Astrocyte (in vitro differentiated cells and primary cell): ENCODE measurements at regions not wholly inside any gene's neighbourhood (a gene's known extent, or its start where the extent isn't known, plus 50 kb on each side); places are given as distances from the start of the nearest gene placed in this dataset.

Experiments used
- DNase-seq: peaks from one replicate; pipeline ENCODE4 v3.0.0-alpha.2; 2010; ENCODE audit warnings: low read depth
- FAIRE-seq: peaks from 2 replicates; lab custom pipeline; 2011; peaks lifted over from hg19 to GRCh38; lab: Jason Lieb, UNC
- H2AFZ ChIP-seq: 2 replicates; pipeline ENCODE4 v1.6.0; 2012; ENCODE audit warnings: low read depth, low read length, inconsistent platforms
- H3K27ac ChIP-seq: 2 replicates; pipeline ENCODE4 v1.5.1; 2011; ENCODE audit warnings: low read depth, low read length, inconsistent platforms
- H3K27me3 ChIP-seq: 2 replicates; pipeline ENCODE4 v1.6.0; 2011; ENCODE audit warnings: low read length, inconsistent platforms; ENCODE audit not compliant: insufficient read depth
- H3K36me3 ChIP-seq: 2 replicates; pipeline ENCODE4 v1.5.1; 2011; ENCODE audit warnings: low read length, inconsistent platforms; ENCODE audit not compliant: insufficient read depth
- H3K4me1 ChIP-seq: 2 replicates; pipeline ENCODE4 v1.5.1; 2011; ENCODE audit warnings: low read length, inconsistent platforms; ENCODE audit not compliant: insufficient read depth
- H3K4me2 ChIP-seq: 2 replicates; pipeline ENCODE4 v1.6.0; 2012; ENCODE audit warnings: low read length, inconsistent platforms
- H3K4me3 ChIP-seq: 2 replicates; pipeline ENCODE4 v1.5.1; 2011; ENCODE audit warnings: low read depth, mild to moderate bottlenecking, low read length, inconsistent platforms; ENCODE audit not compliant: insufficient read depth
- H3K79me2 ChIP-seq: 2 replicates; pipeline ENCODE4 v1.6.0; 2012; ENCODE audit warnings: mild to moderate bottlenecking, low read length, inconsistent platforms; ENCODE audit not compliant: insufficient read depth
- H3K9ac ChIP-seq: 2 replicates; pipeline ENCODE4 v1.6.0; 2012; ENCODE audit warnings: mild to moderate bottlenecking, low read length, inconsistent platforms
- H3K9me3 ChIP-seq: 2 replicates; pipeline ENCODE4 v1.5.1; 2012; ENCODE audit warnings: low read depth, mild to moderate bottlenecking, low read length, inconsistent platforms; ENCODE audit not compliant: insufficient read depth
- H4K20me1 ChIP-seq: 2 replicates; pipeline ENCODE4 v1.6.0; 2012; ENCODE audit warnings: low read length, inconsistent platforms; ENCODE audit not compliant: insufficient read depth
- H3K27ac Mint-ChIP-seq: one replicate; pipeline ENCODE4 v1.8.0; 2021; ENCODE audit warnings: mild to moderate bottlenecking, mixed read lengths; ENCODE audit not compliant: unreplicated experiment
- H3K27me3 Mint-ChIP-seq: one replicate; pipeline ENCODE4 v1.8.0; 2021; ENCODE audit warnings: low read depth, mixed read lengths; ENCODE audit not compliant: unreplicated experiment
- H3K36me3 Mint-ChIP-seq: one replicate; pipeline ENCODE4 v1.8.0; 2021; ENCODE audit warnings: low read depth, mixed read lengths; ENCODE audit not compliant: unreplicated experiment
- H3K4me1 Mint-ChIP-seq: one replicate; pipeline ENCODE4 v1.8.0; 2021; ENCODE audit warnings: low read depth, mixed read lengths; ENCODE audit not compliant: unreplicated experiment
- H3K4me3 Mint-ChIP-seq: one replicate; pipeline ENCODE4 v1.8.0; 2021; ENCODE audit warnings: mild to moderate bottlenecking, moderate library complexity, mixed read lengths; ENCODE audit not compliant: unreplicated experiment
- H3K9me3 Mint-ChIP-seq: one replicate; pipeline ENCODE4 v1.8.0; 2021; ENCODE audit warnings: mild to moderate bottlenecking, mixed read lengths; ENCODE audit not compliant: unreplicated experiment
- EZH2 ChIP-seq: IDR thresholded peaks from 2 replicates; pipeline ENCODE4 v1.6.1; 2012; ENCODE audit warnings: mild to moderate bottlenecking, low read length, inconsistent platforms; ENCODE audit not compliant: insufficient read depth
- TF ChIP-seq, protein P1 (sequence below): IDR thresholded peaks from 2 replicates; pipeline ENCODE4 v1.5.1; 2011; ENCODE audit warnings: low read depth, mild to moderate bottlenecking, inconsistent platforms, low read length, moderate library complexity; ENCODE audit not compliant: insufficient read depth

- Histone ChIP-seq H3K9me3 (no peaks in the 10 kb centered on the region), H3K4me2 (no peak overlapping the region), H2AFZ (no peak overlapping the region), H3K27me3 (no peaks in the 10 kb centered on the region), H3K9ac (no peak overlapping the region), H3K27ac (no peak overlapping the region), H3K4me3 (no peak overlapping the region), H3K4me1 (no peaks in the 10 kb centered on the region), H3K36me3 (no peaks in the 10 kb centered on the region), H3K79me2 (no peaks in the 10 kb centered on the region), H4K20me1 (no peaks in the 10 kb centered on the region)
- Mint-ChIP-seq H3K36me3 (no peaks in the 10 kb centered on the region), H3K27ac (no peak overlapping the region), H3K9me3 (peaks cover 2% of the 10 kb centered on the region), H3K4me3 (no peak overlapping the region), H3K4me1 (no peaks in the 10 kb centered on the region), H3K27me3 (peaks cover 32% of the 10 kb centered on the region)
- FAIRE-seq (no peak), DNase-seq (no peak)
- TF ChIP-seq, protein P1, sequence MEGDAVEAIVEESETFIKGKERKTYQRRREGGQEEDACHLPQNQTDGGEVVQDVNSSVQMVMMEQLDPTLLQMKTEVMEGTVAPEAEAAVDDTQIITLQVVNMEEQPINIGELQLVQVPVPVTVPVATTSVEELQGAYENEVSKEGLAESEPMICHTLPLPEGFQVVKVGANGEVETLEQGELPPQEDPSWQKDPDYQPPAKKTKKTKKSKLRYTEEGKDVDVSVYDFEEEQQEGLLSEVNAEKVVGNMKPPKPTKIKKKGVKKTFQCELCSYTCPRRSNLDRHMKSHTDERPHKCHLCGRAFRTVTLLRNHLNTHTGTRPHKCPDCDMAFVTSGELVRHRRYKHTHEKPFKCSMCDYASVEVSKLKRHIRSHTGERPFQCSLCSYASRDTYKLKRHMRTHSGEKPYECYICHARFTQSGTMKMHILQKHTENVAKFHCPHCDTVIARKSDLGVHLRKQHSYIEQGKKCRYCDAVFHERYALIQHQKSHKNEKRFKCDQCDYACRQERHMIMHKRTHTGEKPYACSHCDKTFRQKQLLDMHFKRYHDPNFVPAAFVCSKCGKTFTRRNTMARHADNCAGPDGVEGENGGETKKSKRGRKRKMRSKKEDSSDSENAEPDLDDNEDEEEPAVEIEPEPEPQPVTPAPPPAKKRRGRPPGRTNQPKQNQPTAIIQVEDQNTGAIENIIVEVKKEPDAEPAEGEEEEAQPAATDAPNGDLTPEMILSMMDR = no peak
- TF ChIP-seq EZH2 = no peak
Measured at GRCh38 chr12:131635491-131636122, 75.3 kb upstream of the SFSWAP start.

- peaks cover 2% of the 10 kb centered on the region for H3K9me3 Mint-ChIP-seq
- H3K36me3 Mint-ChIP-seq = no peaks in the 10 kb centered on the region
- H3K4me1 ChIP-seq = no peaks in the 10 kb centered on the region
- H3K9me3 ChIP-seq = no peaks in the 10 kb centered on the region
- H3K79me2 ChIP-seq = no peaks in the 10 kb centered on the region
- H3K27me3 Mint-ChIP-seq = peaks cover 38% of the 10 kb centered on the region
- no peak overlapping the region for H3K4me3 Mint-ChIP-seq
- no peaks in the 10 kb centered on the region for H4K20me1 ChIP-seq
- no peaks in the 10 kb centered on the region for H3K36me3 ChIP-seq
- FAIRE-seq (no peak), DNase-seq (no peak)
- no peak overlapping the region for H3K4me3 ChIP-seq
- H3K27ac ChIP-seq = no peak overlapping the region
- TF ChIP-seq, protein P1 = no peak
- TF ChIP-seq EZH2 = no peak
- no peaks in the 10 kb centered on the region for H3K27me3 ChIP-seq
- H3K4me1 Mint-ChIP-seq = no peaks in the 10 kb centered on the region
- H3K9ac ChIP-seq = no peak overlapping the region
- H3K27ac Mint-ChIP-seq = no peak overlapping the region
- no peak overlapping the region for H2AFZ ChIP-seq
- no peak overlapping the region for H3K4me2 ChIP-seq
Measured at GRCh38 chr12:131636266-131636665, 74.6 kb upstream of the SFSWAP start.

DNA sequence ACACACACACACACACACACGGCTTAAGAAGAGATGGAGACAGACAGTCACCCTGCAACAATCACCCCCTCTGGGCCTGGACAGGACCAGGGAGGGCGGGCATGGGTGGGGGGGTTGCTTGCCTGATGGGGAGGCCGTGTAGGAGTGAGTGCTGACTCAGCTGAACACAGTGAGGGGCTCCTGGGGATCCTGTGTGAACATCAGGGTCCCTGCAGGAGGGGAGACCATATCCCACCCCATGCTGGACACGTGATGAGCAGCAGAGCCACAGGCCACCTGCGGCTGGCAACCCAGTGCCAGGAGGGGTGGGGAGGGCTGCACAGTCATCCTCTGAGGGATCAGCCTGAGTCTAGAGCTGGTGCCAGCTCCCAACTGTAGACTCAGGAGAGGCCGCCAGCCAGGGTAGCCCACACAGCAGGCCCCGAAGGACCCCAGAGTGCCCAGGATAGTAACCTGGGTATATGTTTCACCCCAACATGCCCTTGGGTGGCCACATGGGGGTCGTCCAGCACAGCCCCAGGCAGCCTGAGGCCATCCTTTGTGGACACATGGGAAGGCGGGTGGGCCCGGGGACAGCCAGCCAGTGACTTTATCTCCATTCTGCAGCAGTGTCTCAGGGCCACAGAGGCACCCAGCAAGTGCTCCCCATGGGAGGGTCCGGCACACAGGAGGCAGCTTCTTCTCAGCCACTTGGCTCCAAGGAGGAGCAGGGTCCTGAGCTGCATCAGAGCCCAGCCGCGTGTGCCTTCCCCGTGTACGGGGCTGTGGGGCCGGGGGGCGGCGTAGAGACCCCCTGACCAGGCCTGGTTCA lies 73.7 kb upstream of the SFSWAP start:
- no peaks in the 10 kb centered on the region for H3K27me3 ChIP-seq
- H3K4me3 ChIP-seq = no peak overlapping the region
- H2AFZ ChIP-seq = no peak overlapping the region
- peaks cover 42% of the 10 kb centered on the region for H3K27me3 Mint-ChIP-seq
- TF ChIP-seq EZH2 = no peak
- TF ChIP-seq, protein P1 = no peak
- no peak overlapping the region for H3K27ac ChIP-seq
- no peaks in the 10 kb centered on the region for H3K9me3 ChIP-seq
- no peak overlapping the region for H3K9ac ChIP-seq
- H3K36me3 Mint-ChIP-seq = no peaks in the 10 kb centered on the region
- H4K20me1 ChIP-seq = no peaks in the 10 kb centered on the region
- H3K36me3 ChIP-seq = no peaks in the 10 kb centered on the region
- no peaks in the 10 kb centered on the region for H3K4me1 Mint-ChIP-seq
- no peaks in the 10 kb centered on the region for H3K79me2 ChIP-seq
- peaks cover 2% of the 10 kb centered on the region for H3K9me3 Mint-ChIP-seq
- H3K4me2 ChIP-seq = no peak overlapping the region
- FAIRE-seq = no peak
- no peak overlapping the region for H3K4me3 Mint-ChIP-seq
- no peak for DNase-seq
- no peaks in the 10 kb centered on the region for H3K4me1 ChIP-seq
- no peak overlapping the region for H3K27ac Mint-ChIP-seq
